Kidney tubule cell (primary cell): ENCODE measurements at regions not wholly inside any gene's neighbourhood (a gene's known extent, or its start where the extent isn't known, plus 50 kb on each side); places are given as distances from the start of the nearest gene placed in this dataset.
"Not testable (repeated sequence)": the region's sequence is repeated elsewhere in the genome, so short reads cannot be mapped to it uniquely, and the experiment has no call there.

Experiments
- DNase-seq: peaks from one replicate; pipeline ENCODE4 v3.0.0-alpha.2; 2018; ENCODE audit warnings: low spot score

DNA sequence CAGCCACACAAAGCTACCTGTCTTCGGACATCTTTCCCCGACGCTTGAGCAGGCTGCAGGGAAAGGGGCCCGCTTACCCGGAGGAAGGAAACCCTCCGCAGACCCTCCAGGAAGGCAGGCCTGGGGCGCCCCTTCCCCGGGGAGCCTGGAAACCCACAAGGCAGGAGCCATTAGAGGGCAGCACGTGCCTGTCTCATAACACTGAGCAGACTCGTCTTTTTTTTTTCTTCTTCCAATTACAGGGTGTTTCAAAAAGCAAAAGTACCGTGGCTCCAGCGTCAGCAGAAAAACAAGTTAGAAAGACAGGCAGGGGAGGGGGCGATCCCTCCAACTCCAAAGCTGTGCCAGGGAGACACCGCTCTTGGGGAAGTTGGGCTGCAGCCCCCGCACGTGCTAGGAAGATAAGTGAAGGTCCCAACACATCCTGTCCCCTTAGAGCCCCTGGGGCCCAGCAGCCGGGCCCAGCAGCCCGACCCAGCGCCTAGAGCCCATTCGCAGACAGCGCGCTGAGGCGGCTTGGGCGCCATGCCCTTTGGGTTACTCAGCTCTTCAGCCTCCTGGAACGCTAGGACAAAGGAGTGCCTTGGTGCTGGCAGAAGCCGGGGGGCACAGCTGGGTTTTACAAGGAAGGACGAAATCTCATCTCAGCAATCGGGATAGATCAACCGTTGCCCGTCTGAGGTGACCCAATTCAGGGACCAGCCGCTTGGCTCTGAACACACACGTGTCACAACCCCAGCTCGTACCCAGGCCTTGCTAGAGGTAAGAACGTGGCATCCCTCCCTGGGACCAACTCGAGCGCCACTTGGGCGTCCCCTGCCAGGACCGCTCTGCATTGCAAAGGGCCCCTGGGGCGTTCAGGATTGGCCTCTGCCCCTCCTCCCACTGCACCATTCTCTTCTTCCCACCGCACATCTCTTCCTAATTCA is 136.3 kb downstream of the LY86 start:
- peak; percentile 72 for DNase-seq

DNA sequence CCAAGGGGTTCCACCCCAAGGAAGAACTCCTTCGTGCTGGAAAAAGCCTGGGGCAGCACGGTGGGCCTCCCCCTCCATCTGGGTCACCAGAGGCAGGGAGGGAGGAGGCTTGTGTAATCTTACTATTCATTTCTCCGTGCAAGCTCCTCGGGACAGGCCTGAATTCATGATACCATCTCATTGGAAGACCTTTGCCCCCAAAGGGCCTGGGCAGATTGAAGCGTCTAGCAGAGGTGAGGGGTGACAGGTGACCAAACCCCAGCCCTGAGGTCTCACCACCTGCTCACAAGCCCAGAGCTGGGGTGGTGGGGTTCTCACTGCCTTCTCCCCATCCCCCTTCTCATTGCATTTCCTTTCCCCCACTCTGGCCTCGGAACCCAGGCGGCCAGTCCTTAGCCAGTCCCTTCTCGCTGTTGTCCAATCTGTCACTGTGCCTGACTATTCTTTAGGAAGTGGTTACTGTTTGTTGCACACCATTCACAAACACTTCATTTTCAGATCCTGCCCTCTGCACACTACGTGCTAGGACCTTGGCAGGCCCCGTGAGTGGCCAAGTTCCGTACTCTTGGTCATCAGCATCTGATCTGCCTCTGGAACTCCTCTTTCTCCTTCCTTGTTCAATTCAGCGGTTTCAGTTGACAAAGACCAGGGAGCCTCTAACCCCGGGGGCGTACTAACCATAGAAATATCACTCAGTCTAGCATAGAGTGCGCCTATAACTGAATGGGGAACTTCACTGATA is 137.1 kb downstream of the LY86 start:
- DNase-seq, result no peak

DNA sequence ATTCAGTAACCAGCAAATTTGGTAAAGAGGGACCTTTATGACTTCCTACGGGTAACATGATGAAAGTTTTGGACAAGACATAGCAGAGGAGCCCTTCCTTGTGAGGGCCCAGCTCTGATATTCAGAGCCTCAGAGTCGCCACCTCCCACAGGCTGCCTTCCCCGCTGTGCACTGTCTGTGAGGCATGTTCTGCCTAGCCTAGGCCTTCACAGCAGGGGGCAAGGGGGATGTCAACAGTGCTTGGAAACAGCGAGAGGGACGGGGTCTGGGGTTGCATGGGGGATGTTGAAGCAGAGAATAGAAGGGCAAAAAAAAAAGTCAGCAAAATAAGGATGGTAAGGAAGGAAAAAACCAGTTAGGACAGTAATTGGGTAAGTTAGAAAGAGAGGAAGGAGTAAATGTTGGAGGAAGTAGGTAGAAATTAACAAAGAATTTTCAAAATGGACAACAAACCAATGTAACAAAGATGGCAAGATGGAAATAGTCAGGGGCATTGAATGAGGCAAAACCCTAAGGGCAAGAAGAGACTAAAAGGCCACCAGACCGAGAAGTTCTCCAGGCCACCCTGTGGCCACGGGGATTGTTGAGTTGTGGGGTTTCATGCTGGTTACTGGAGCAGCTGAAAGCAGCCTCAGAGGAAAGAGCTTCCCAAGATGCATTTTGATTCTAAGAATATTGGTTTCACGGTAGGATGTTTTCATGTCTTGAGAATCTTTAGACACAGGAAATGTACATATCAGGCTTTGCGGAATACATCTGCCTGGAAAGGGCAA is 139.8 kb downstream of the LY86 start:
- no peak for DNase-seq

DNA sequence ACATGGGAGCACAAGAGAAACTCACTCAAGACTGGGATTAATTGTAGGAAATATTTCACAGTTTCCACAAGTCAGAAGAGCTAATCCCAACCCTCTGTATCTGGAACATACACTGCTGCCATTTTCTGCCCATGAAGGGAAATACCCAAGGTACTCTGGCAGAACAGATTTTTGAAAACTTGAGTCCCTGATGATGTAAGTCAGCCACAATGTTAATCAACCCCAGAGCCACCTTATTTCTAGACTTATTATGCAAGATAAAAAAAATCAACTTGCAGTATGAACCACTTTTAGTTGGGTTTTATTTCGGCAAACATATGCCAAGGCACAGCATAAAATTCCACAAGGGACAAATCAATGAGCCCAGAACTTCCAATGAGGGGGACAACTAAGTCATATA is 141.5 kb downstream of the LY86 start:
- no peak for DNase-seq

DNA sequence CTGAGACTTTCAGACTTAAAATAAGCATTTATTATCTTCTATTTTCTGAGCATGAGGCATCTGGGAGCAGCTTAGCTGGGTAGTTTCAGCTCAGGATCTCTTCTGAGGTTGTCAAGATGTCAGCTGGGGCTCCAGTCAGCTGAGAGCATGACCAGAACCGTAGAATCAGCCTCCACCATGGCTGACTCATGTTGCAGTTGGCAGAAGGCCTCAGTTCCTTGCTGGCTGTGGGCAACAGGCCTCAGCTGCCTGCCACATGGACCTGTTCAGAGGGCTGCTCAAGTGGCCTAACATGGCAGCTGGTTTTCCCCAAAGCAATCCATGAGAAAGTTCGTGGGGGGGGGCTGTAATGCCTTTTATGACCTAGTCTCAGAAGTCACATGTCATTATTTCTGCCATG is 142.3 kb downstream of the LY86 start:
- peak; percentile 80 for DNase-seq

DNA sequence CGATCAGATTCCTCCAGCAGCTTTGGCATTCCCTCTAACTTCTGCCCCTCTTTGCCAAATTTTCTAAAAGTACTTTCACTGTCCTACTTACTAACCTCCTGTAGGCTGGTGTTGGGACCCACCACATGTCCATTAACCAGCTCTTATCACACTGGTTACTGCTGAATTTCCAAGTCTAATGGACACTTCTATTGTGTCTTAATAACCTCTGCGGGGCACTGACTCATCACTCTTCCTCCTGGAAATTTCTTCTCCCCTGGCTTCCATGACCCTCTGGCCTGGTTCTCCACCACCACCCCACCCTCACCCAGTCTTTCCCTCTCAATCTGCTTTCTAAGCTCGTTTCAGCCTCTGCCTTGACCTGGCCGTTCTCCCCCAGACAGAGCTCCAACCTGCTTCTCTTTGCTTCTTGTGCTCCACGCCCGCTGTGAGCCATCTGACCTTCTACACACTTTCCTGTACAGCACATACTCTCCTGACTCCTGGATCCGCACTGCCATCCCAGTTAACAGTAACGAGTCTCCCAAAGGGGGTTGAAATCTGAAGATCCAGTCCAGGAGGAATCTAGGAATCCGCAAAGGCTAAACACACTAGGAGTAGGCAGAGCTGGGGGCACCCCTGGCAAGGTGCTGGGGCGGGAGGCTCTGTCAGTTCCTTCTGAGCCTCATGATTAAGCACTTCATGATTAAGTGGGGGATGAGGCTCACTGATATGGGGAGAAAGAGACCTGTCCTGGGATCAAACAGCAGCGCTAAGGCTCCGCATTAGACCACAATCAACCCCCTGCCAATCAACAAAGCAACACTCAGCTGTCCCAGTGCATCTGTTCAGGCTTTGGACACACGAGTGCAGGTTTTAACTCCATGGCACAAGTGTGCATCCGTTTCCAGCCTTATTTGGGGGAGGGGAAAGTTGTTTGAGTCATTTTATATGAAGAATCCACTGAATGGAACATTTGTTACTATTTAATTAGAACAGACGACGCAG is 146.3 kb downstream of the LY86 start:
- DNase-seq, result no peak

DNA sequence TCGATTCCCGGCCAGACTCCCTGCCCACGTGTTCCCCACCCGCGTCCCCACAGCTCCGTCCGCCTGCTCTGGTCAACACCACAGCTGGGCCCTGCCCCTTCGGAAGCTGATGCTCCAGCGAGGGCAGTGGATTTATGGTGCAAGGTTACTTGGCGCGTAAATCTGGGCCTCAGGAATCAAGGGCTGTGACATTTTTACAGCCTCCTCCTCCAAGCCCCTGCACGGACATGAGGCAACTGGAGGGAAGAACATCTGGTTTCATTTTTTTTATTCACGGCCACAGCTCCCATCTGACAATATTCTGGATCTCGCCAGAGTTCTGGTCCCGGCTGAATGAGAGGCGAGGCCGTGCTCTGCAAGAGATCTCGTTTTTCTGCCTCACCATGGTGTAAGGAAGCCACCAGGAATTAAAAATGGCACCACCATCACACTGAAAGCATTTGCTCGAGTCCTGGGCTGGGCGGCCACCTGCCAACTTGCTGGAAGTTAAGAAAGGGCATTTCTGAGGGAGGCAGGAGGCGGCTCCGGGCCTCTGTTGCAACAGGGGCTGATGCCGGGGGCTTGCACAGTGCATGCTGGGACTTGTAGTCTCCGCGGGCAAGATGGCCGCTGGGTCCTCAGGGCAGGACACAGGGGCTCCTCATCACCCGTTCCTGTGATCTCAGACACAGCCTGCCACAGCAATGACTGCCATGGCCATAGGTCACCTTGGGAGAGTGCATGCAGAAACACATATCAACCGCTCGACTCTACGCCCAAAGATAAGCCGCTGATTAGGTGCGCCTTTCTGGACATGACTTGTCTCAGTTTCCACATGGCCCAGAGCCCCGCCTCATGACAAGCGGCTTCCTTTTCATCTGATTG is 148.5 kb downstream of the LY86 start:
- DNase-seq, result peak; percentile 20

DNA sequence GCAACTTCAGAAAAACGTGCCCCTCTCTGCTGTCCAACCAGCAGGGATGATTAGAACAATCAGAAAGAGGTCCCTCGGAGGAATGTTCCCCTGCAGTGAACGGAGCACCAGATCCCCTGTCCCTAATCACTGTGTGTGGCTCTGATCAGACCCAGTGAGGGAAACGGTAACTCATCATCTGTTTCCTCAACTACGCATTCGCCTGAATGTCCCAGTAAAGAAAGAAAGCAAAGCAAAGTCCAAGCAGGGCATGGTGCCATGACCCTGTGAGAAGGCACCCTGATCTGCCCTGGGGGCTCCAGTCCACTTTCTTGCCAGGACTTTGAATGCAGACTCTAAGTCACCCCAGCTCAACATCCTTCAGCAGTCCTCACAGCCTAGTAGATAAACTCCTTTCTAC is 149.2 kb downstream of the LY86 start:
- DNase-seq, result no peak

DNA sequence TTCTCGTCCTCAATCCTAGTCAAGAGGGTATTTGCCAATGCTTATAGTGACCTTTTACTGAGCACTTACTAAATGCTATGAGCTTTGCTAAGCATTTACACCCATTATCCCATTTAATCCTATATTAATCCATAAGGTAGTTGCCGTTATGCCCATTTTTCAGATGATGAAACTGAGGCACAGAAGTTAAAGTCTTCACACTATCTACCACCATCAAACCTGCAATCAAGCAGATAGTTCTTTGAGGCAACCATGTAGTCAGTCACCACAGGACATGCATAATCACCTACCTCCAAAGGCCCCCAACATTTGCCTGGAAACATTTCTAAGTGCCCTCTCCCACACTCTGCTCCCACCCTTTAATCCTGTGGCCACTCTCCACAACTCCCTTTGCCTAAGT is 149.6 kb downstream of the LY86 start:
- no peak for DNase-seq

DNA sequence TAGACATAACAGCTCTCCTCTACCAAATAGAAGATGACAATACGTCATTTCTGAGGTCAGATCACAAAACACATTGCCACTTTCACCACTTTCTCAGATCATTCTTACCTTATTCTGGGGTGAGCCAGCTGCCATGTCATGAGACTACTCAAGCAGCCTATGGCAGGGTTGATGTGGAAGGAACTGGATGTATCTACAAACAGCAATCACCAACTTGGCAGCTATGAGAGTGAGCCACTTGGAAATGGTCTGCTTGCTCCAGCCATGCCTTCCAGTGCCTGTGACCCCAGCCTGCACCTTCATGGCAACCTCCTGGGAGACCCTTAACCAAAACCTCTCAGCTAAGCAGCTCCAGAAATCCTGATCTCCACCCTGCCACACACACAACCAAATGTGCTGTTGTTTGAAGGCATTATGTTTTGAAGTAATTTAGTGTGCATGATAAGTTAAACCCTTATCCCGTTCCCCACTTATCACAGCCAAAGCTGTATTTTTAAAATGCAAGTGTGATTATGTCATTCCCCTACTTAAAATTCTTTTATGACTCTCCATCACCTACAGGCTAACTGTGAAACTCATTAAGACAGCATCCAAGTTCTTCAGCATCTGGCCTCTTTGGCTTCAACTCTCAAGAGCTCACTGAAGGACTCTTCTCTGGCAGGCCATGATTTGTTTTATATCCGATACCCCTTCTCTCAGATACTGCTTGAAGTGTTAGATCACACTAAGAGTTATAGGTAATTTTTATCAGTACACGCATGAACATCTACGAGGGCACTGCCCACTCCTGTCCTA is 150.6 kb downstream of the LY86 start:
- no peak for DNase-seq

DNA sequence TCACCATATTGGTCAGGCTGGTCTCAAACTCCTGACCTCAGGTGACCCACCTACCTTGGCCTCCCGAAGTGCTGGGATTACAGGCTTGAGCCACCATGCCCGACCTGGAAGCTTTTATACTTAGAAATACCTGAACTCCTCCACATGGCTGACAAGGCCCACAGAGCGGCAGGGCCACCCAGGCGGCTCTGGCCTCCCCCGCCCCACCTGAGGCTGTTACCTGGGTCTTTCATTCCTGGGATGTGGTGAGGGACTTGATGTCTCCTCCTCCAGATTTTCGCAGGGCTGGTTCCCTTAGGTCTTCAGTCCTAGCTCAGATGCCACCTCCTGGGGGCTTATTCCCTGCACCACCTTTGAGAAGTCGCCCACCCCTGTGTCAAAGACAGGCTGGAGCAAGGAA is 152.1 kb downstream of the LY86 start:
- no peak for DNase-seq

DNA sequence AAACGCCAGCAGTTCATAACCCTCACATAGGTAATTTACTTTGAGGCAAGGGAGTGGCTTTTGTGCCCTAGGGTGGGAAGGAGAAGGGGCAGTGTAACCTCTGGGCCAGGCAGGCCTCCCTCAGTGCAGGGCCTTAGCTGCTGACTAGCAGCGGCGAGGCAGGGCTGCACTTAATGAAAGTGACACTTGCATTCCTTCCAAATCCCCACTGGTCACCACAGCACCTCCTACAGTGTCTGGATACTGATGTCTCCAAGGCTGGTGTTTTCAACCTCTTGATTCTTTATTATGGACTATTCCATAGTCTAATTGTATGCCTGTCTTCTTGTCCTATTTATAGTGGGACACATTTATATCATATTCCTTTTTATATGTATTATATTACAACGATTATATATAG is 152.7 kb downstream of the LY86 start:
- no peak for DNase-seq

DNA sequence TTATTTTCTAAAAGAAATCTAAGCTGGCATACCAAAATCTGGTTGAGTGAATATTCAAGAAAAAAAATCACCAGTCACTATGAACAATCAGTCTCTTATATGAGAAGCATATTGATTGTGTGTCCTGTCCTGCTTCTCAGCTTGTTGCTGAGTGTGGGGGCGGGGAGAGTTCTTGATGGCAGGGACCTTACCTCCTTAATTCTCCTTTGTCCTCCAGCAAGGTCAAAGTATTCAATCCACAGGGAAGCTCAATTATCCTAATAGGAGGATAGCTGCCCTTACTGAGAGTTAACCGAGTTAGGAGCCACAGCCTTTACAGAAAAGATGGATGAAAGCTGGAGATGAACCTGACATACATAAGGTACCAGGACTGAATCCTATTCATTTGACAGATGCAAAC is 154.0 kb downstream of the LY86 start:
- no peak for DNase-seq

DNA sequence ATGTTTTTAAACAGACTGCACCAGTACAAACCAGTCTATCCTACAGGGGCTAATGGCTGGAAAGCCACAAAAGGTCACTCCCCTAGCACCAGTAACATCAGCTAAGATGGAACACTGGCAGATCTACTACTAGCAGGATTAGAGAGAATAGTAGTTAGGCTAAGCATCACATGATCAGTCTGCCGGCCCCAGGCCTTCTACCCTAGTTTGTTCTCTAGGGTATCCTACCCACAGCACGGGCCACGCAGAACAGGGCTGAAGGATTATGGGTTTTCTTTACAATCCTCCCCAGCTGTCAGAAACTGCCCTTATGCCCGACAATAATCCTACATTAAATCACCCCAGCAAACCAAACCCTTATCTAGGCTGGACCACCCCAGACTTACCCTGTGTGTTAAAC is 156.0 kb downstream of the LY86 start:
- no peak for DNase-seq

DNA sequence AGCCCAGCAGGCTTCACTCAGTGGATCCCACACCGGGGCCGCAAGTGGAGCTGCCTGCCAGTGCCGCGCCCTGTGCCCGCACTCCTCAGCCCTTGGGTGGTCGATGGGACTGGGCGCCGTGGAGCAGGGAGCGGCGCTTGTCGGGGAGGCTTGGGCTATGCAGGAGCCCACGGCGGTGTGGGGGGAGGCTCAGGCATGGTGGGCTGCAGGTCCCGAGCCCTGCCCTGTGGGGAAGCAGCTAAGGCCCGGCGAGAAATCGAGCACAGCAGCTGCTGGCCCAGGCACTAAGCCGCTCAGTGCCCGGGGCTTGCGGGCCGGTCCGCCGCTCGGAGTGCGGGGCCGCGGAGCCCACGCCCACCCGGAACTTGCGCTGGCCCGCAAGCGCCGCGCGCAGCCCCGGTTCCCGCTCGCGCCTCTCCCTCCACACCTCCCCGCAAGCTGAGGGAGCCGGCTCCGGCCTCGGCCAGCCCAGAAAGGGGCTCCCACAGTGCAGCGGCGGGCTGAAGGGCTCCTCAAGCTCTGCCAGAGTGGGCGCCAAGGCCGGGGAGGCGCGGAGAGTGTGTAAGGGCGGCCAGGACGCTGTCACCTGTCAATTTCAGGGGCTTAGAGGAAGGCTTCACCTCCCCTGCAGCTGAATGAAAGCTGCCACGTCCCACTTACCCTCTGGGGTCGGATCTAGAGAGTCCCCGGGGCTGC is 157.3 kb downstream of the LY86 start:
- DNase-seq, result not testable (repeated sequence)

DNA sequence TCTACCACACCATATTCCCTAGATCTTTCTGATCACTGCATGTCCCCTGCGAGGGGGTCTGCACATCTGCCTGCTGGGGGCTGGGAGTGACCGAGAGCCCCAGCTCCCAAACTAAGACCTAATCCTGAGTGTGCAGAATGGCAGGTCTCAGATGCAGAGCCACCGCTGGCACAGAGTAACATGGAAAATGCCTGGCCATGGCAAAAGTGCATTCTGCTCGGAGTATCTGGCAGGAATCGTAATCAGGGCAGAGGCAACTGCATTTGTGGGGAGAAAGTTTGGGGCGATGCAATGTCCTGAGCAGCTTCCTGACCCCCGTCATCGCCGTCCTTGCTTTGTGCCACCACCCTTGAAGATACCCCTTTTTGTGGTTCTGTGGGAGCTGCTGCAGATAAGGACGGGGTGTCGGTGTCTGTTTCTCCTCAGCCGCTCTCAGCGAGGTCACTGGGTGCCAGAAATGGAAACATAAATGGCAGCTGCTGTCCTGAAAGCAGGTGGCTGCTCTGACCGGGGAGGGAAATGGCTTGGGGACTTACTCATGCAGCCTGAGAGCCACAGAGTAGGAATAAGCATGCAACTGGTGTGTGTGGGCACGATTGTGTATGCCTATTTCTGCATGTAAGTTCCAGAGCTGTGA is 157.9 kb downstream of the LY86 start:
- peak; percentile 20 for DNase-seq

DNA sequence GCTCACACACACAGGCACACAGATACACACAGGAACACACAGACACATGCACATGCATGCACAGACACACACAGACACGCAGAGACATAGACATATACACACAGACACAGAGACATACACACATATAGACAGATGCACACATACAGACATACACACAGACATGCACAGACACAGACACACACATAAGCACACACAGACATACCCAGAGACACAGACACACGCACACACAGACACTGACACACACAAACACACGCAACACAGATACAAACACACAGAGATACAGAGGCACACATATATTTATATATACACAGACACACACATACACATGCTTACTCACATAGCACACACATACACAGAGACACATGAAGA is 158.4 kb downstream of the LY86 start:
- no peak for DNase-seq

DNA sequence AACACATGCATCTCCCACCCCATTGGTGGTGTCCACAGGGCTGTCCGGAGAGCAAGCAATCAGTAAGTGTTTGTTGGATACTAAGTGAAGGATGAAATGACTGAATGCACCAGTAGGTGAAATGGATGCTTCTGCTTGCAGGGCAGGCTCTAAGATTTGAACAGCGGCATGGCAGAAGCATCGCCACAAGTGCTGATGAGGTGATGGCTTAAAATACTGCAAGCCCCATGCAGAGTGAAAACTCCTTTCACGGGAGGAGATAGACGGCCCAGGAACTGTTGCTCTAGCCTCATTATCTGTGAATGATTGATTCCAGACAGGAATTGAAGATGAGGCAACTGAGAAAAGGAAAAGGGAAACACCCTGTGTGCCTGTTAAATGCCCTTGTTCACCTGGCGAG is 158.9 kb downstream of the LY86 start:
- DNase-seq, result no peak

DNA sequence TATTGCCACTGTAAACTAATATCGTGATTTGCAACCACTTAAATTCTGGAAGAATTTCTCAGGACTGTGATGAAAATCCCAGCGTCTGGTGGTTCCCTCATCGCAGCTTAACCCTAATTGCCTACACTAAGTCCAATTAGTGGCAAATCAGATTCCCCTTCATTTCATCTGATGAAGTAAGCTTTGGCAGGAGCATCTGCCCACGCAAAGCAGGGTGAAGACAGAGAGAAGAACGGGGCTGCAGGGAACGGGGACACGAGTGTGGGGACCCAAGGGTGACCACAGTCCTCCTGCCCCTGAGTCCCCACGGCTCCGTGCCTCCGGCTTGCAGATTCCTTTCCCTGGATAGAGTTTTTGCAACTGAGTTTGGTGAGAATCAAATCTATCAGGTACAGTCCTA is 159.5 kb downstream of the LY86 start:
- DNase-seq, result no peak
